HCEC 1CT (cell line): ENCODE measurements at regions not wholly inside any gene's neighbourhood (a gene's known extent, or its start where the extent isn't known, plus 50 kb on each side); places are given as distances from the start of the nearest gene placed in this dataset.
"Not testable (repeated sequence)": the region's sequence is repeated elsewhere in the genome, so short reads cannot be mapped to it uniquely, and the experiment has no call there.

ENCODE experiments used
- DNase-seq: peaks from one replicate; pipeline ENCODE4 v3.0.0-alpha.2; 2017

- DNase-seq: no peak
These were observed 188.5 kb upstream of the E2F8 start for GRCh38 chr11:19429108-19429760.

- DNase-seq: peak; percentile 16
These were observed 187.7 kb upstream of the E2F8 start for GRCh38 chr11:19428206-19429002.

GRCh38 chr11:19426756-19427403 is 186.1 kb upstream of the E2F8 start:
- no peak for DNase-seq

- no peak for DNase-seq
These were observed 185.4 kb upstream of the E2F8 start for GRCh38 chr11:19426011-19426755.

- DNase-seq: no peak
These were observed 181.5 kb upstream of the E2F8 start for GRCh38 chr11:19422276-19422675.

- no peak for DNase-seq
These were observed 180.3 kb upstream of the E2F8 start for GRCh38 chr11:19420868-19421533.

GRCh38 chr11:19419808-19420207 is 179.1 kb upstream of the E2F8 start:
- peak; percentile 80 for DNase-seq

- peak; percentile 81 for DNase-seq
These were observed 178.4 kb upstream of the E2F8 start for GRCh38 chr11:19419021-19419750.

GRCh38 chr11:19418221-19418620 is 177.5 kb upstream of the E2F8 start:
- no peak for DNase-seq

GRCh38 chr11:19412070-19412469 is 171.3 kb upstream of the E2F8 start:
- not testable (repeated sequence) for DNase-seq

GRCh38 chr11:19410032-19410431 is 169.3 kb upstream of the E2F8 start:
- DNase-seq: no peak

GRCh38 chr11:19409307-19409706 is 168.6 kb upstream of the E2F8 start:
- DNase-seq: no peak

GRCh38 chr11:19407677-19408270 is 167.0 kb upstream of the E2F8 start:
- no peak for DNase-seq

GRCh38 chr11:19405966-19406365 is 165.2 kb upstream of the E2F8 start:
- no peak for DNase-seq

- no peak for DNase-seq
These were observed 164.0 kb upstream of the E2F8 start for GRCh38 chr11:19404787-19405186.

GRCh38 chr11:19403196-19403895 is 162.6 kb upstream of the E2F8 start:
- no peak for DNase-seq

- no peak for DNase-seq
These were observed 159.6 kb upstream of the E2F8 start for GRCh38 chr11:19400296-19400695.

- peak; percentile 98 for DNase-seq
These were observed 158.2 kb upstream of the E2F8 start for GRCh38 chr11:19398772-19399527.

- DNase-seq: peak; percentile 29
These were observed 157.5 kb upstream of the E2F8 start for GRCh38 chr11:19398273-19398672.

- DNase-seq: no peak
These were observed 154.3 kb upstream of the E2F8 start for GRCh38 chr11:19395050-19395449.
